Hindlimb muscle (tissue), 1 donor: ENCODE measurements at regions not wholly inside any gene's neighbourhood (a gene's known extent, or its start where the extent isn't known, plus 50 kb on each side); places are given as distances from the start of the nearest gene placed in this dataset.
"Not testable (repeated sequence)": the region's sequence is repeated elsewhere in the genome, so short reads cannot be mapped to it uniquely, and the experiment has no call there.

Experiments used
- DNase-seq: peaks from one replicate; pipeline ENCODE4 v3.0.0-alpha.2; 2013

- DNase-seq: no peak
Observed at GRCh38 chr5:125219710-125220109, 473.3 kb upstream of the ZNF608 start.

- DNase-seq: no peak
Observed at GRCh38 chr5:125220284-125220683, 473.8 kb upstream of the ZNF608 start.

GRCh38 chr5:125222597-125223240, 476.3 kb upstream of the ZNF608 start:
- DNase-seq: no peak

GRCh38 chr5:125225424-125225823, 479.0 kb upstream of the ZNF608 start:
- no peak for DNase-seq

GRCh38 chr5:125226825-125227224, 480.4 kb upstream of the ZNF608 start:
- DNase-seq: no peak

- DNase-seq: no peak
Observed at GRCh38 chr5:125227333-125228095, 481.1 kb upstream of the ZNF608 start.

- DNase-seq: no peak
Observed at GRCh38 chr5:125228363-125229070, 482.1 kb upstream of the ZNF608 start.

GRCh38 chr5:125229556-125229955, 483.1 kb upstream of the ZNF608 start:
- no peak for DNase-seq

GRCh38 chr5:125232779-125233230, 486.4 kb upstream of the ZNF608 start:
- peak; percentile 50 for DNase-seq

GRCh38 chr5:125233944-125234343, 487.5 kb upstream of the ZNF608 start:
- DNase-seq: no peak

- DNase-seq: no peak
Observed at GRCh38 chr5:125236007-125236406, 489.6 kb upstream of the ZNF608 start.

- no peak for DNase-seq
Observed at GRCh38 chr5:125236981-125237380, 490.5 kb upstream of the ZNF608 start.

GRCh38 chr5:125244531-125244930, 498.1 kb upstream of the ZNF608 start:
- no peak for DNase-seq

- no peak for DNase-seq
Observed at GRCh38 chr5:125245216-125245615, 498.8 kb upstream of the ZNF608 start.

GRCh38 chr5:125249400-125249799, 503.0 kb upstream of the ZNF608 start:
- DNase-seq: no peak

GRCh38 chr5:125251703-125252102, 505.3 kb upstream of the ZNF608 start:
- DNase-seq: no peak

- DNase-seq: not testable (repeated sequence)
Observed at GRCh38 chr5:125253634-125254033, 507.2 kb upstream of the ZNF608 start.

GRCh38 chr5:125254267-125254666, 507.8 kb upstream of the ZNF608 start:
- no peak for DNase-seq

GRCh38 chr5:125256296-125256695, 509.9 kb upstream of the ZNF608 start:
- DNase-seq: no peak

- DNase-seq: no peak
Observed at GRCh38 chr5:125257057-125257972, 510.9 kb upstream of the ZNF608 start.

GRCh38 chr5:125257997-125258396, 511.6 kb upstream of the ZNF608 start:
- DNase-seq: no peak

- DNase-seq: no peak
Observed at GRCh38 chr5:125258615-125259014, 512.2 kb upstream of the ZNF608 start.
